ENCODE measurements at regions not wholly inside any gene's neighbourhood (a gene's known extent, or its start where the extent isn't known, plus 50 kb on each side); places are given as distances from the start of the nearest gene placed in this dataset.

DNA sequence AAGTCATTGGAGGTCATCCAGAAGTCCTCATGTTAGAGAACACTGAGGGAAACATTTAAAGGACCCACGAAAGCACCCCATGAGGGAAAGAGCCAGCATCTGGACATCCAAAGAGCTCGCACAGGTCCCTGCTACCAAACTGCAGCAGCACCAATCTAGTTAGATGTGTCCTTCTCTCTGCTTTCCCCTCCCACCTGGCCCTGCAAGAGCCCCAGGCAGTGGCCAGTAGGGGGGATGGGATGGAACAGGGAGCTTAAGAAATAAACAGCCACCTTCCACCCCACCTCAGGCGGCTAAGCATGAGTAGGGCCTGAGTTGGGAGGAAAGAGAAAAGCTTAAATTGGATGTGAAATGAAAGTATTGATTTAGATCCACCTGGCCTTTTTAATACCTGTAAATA is 175.9 kb upstream of the KCND3 start:
- H4K20me1 ChIP-seq (ENCODE audit: control insufficient read depth, insufficient read depth, low read length, poor library complexity, severe bottlenecking), result no peaks in the 10 kb centered on the region
- Mint-ChIP-seq H3K27me3 (peaks cover 30% of the 10 kb centered on the region), H3K27ac (no peak overlapping the region), H3K4me1 (no peaks in the 10 kb centered on the region), H3K4me3 (no peak overlapping the region), H3K9me3 (ENCODE audit: insufficient read depth) (no peaks in the 10 kb centered on the region)
- ATAC-seq (ENCODE audit: low read depth), result no peak
- H3K4me2 ChIP-seq (replicated peaks; ENCODE audit: low read depth, low read length, poor library complexity, severe bottlenecking), result no peak overlapping the region
- H3K4me3 ChIP-seq (ENCODE audit: control extremely low read depth in 1 of 5, extremely low read depth in 1 of 5, insufficient read depth in 1 of 5, low read depth in 2 of 5, low read length in 4 of 5), result no peak overlapping the region
- intact Hi-C loops (cut with micrococcal nuclease), result no loop called here
- H2AFZ ChIP-seq (ENCODE audit: insufficient read depth, low read depth, low read length, poor library complexity, severe bottlenecking), result no peak overlapping the region
- H3K27me3 ChIP-seq (replicated peaks in 1 of 4; ENCODE audit: control extremely low read depth in 1 of 4, control insufficient read depth in 3 of 4, insufficient read depth in 4 of 4, low read length in 3 of 4), result peaks cover 0 to 5% (median 2%) of the 10 kb centered on the region in 4 experiments
- ChIA-PET CTCF (no interaction called here), POLR2A (no interaction called here)
- H3K9ac ChIP-seq (ENCODE audit: low read length), result no peak overlapping the region
- H3K36me3 ChIP-seq (replicated peaks in 1 of 2; ENCODE audit: control extremely low read depth in 1 of 2, control insufficient read depth in 1 of 2, extremely low read depth in 1 of 2, insufficient read depth in 2 of 2, low read length in 1 of 2), result no peaks in the 10 kb centered on the region
- H3K9me3 ChIP-seq (ENCODE audit: control extremely low read depth in 1 of 3, control insufficient read depth in 2 of 3, insufficient read depth in 1 of 3, low read length in 2 of 3), result peaks cover 0 to 3% (median 0%) of the 10 kb centered on the region in 3 donors
- H3K4me1 ChIP-seq (ENCODE audit: control insufficient read depth in 2 of 2, insufficient read depth in 2 of 2, low read length in 2 of 2), result no peaks in the 10 kb centered on the region
- no peak for DNase-seq
- WGBS (ENCODE audit: insufficient coverage), result 78% methylated on average over 1 of the region's 3 CpGs
- TF ChIP-seq EZH2 (IDR thresholded peaks at IDR 0.05; ENCODE audit: borderline replicate concordance, insufficient read depth, low read depth, low read length, poor library complexity, severe bottlenecking), result no peak
- TF ChIP-seq, protein P1, sequence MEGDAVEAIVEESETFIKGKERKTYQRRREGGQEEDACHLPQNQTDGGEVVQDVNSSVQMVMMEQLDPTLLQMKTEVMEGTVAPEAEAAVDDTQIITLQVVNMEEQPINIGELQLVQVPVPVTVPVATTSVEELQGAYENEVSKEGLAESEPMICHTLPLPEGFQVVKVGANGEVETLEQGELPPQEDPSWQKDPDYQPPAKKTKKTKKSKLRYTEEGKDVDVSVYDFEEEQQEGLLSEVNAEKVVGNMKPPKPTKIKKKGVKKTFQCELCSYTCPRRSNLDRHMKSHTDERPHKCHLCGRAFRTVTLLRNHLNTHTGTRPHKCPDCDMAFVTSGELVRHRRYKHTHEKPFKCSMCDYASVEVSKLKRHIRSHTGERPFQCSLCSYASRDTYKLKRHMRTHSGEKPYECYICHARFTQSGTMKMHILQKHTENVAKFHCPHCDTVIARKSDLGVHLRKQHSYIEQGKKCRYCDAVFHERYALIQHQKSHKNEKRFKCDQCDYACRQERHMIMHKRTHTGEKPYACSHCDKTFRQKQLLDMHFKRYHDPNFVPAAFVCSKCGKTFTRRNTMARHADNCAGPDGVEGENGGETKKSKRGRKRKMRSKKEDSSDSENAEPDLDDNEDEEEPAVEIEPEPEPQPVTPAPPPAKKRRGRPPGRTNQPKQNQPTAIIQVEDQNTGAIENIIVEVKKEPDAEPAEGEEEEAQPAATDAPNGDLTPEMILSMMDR (IDR thresholded peaks at IDR 0.05), result no peak
- no peaks in the 10 kb centered on the region for H3K79me2 ChIP-seq (ENCODE audit: control insufficient read depth, insufficient read depth, low read length)
- H3K27ac ChIP-seq (ENCODE audit: low read length in 2 of 2), result no peak overlapping the region

DNA sequence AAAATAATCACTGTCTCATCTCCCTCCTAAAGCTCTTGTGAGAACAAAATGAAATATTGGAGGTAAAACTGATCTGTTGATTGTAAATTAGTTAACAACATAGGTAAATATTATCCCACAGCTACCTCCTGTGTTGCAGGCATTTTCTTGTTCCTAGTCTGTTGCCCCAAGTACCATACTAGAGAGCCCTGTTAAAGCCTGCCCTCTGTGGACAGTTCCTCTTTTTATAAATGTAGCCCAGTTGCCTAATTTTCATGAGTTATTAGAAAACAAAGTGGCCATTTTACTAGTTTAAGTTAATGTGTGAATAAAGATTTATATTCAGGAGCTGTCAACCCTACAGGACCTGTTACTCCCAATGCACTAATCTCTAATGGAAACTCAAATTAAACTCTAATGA is 180.0 kb upstream of the KCND3 start:
- no peak overlapping the region for H3K27ac ChIP-seq (ENCODE audit: low read length in 2 of 2)
- no peak overlapping the region for H2AFZ ChIP-seq (ENCODE audit: insufficient read depth, low read depth, low read length, poor library complexity, severe bottlenecking)
- H3K4me1 Mint-ChIP-seq, result no peaks in the 10 kb centered on the region
- H3K27me3 Mint-ChIP-seq, result peaks cover 24% of the 10 kb centered on the region
- no peaks in the 10 kb centered on the region for H3K36me3 ChIP-seq (replicated peaks in 1 of 2; ENCODE audit: control extremely low read depth in 1 of 2, control insufficient read depth in 1 of 2, extremely low read depth in 1 of 2, insufficient read depth in 2 of 2, low read length in 1 of 2)
- intact Hi-C loops (cut with micrococcal nuclease), result no loop called here
- no peaks in the 10 kb centered on the region for H3K79me2 ChIP-seq (ENCODE audit: control insufficient read depth, insufficient read depth, low read length)
- ATAC-seq (ENCODE audit: low read depth) (no peak), DNase-seq (no peak)
- no peak overlapping the region for H3K4me2 ChIP-seq (replicated peaks; ENCODE audit: low read depth, low read length, poor library complexity, severe bottlenecking)
- no peak overlapping the region for H3K4me3 ChIP-seq (ENCODE audit: control extremely low read depth in 1 of 5, extremely low read depth in 1 of 5, insufficient read depth in 1 of 5, low read depth in 2 of 5, low read length in 4 of 5)
- no peak overlapping the region for H3K4me3 Mint-ChIP-seq
- H3K27ac Mint-ChIP-seq, result no peak overlapping the region
- ChIA-PET POLR2A (no interaction called here), CTCF (no interaction called here)
- no peaks in the 10 kb centered on the region for H3K4me1 ChIP-seq (ENCODE audit: control insufficient read depth in 2 of 2, insufficient read depth in 2 of 2, low read length in 2 of 2)
- no peaks in the 10 kb centered on the region for H4K20me1 ChIP-seq (ENCODE audit: control insufficient read depth, insufficient read depth, low read length, poor library complexity, severe bottlenecking)
- peaks cover 0 to 5% (median 0%) of the 10 kb centered on the region in 4 experiments for H3K27me3 ChIP-seq (replicated peaks in 1 of 4; ENCODE audit: control extremely low read depth in 1 of 4, control insufficient read depth in 3 of 4, insufficient read depth in 4 of 4, low read length in 3 of 4)
- TF ChIP-seq, protein P1 (IDR thresholded peaks at IDR 0.05), result no peak
- TF ChIP-seq EZH2 (IDR thresholded peaks at IDR 0.05; ENCODE audit: borderline replicate concordance, insufficient read depth, low read depth, low read length, poor library complexity, severe bottlenecking), result no peak
- H3K9me3 Mint-ChIP-seq (ENCODE audit: insufficient read depth), result no peaks in the 10 kb centered on the region
- H3K9ac ChIP-seq (ENCODE audit: low read length), result no peak overlapping the region
- peaks cover 0 to 3% (median 0%) of the 10 kb centered on the region in 3 donors for H3K9me3 ChIP-seq (ENCODE audit: control extremely low read depth in 1 of 3, control insufficient read depth in 2 of 3, insufficient read depth in 1 of 3, low read length in 2 of 3)
